K562 (cell line): ENCODE measurements at regions not wholly inside any gene's neighbourhood (a gene's known extent, or its start where the extent isn't known, plus 50 kb on each side); places are given as distances from the start of the nearest gene placed in this dataset.

ENCODE experiments used
- CREB1 ChIP-seq, 2 experiments: sonication (generic) in 1 of 2; formaldehyde crosslinking in 1 of 2; IDR thresholded peaks; 2 replicates each; pipeline versions ENCODE4 v1.6.1 to v1.8.0; 2012 to 2022; ENCODE audit warnings: inconsistent platforms in 1 of 2, mild to moderate bottlenecking in 1 of 2, missing genetic modification reagents in 1 of 2, moderate library complexity in 1 of 2
- EZH2 ChIP-seq: IDR thresholded peaks from 2 replicates; pipeline ENCODE4 v1.6.1; 2012; ENCODE audit warnings: low read depth, mild to moderate bottlenecking, inconsistent platforms, low read length, borderline replicate concordance
- GABPB1 ChIP-seq: sonication (generic); formaldehyde crosslinking; IDR thresholded peaks from 2 replicates; pipeline ENCODE4 v1.8.0; 2022; ENCODE audit warnings: mild to moderate bottlenecking, missing genetic modification reagents
- PHF8 ChIP-seq: fragments of 200-600 bp; sonication (generic); IDR thresholded peaks from 2 replicates; pipeline ENCODE4 v1.6.1; 2012; ENCODE audit warnings: mixed run types, mild to moderate bottlenecking, inconsistent platforms, low read length, moderate library complexity, borderline replicate concordance
- POLR2A ChIP-seq: fragments of 450-650 bp; conservative IDR thresholded peaks from 2 replicates; pipeline ENCODE4 v1.6.1; 2016
- SMC3 ChIP-seq: conservative IDR thresholded peaks from 2 replicates; pipeline ENCODE4 v1.6.1; 2011; ENCODE audit warnings: low read depth, low read length, improper control_type of control experiment; ENCODE audit not compliant: insufficient read depth
- YBX1 ChIP-seq: fragments of 450-650 bp; IDR thresholded peaks from 2 replicates; pipeline ENCODE4 v1.7.1; 2016; ENCODE audit warnings: mild to moderate bottlenecking
- TF ChIP-seq, protein P1 (sequence below), 3 experiments: IDR thresholded peaks in 2 of 3; conservative IDR thresholded peaks in 1 of 3; 2 replicates each; pipeline ENCODE4 v1.5.1; 2011 to 2012; ENCODE audit warnings: low read length in 3 of 3, mild to moderate bottlenecking in 3 of 3, control low read depth in 2 of 3, improper control_type of control experiment in 1 of 3, inconsistent platforms in 1 of 3, low read depth in 1 of 3, mixed read lengths in 1 of 3, moderate library complexity in 1 of 3; ENCODE audit not compliant: insufficient read depth in 2 of 3

- TF ChIP-seq EZH2: no peak
- TF ChIP-seq PHF8: no peak
- TF ChIP-seq, protein P1, sequence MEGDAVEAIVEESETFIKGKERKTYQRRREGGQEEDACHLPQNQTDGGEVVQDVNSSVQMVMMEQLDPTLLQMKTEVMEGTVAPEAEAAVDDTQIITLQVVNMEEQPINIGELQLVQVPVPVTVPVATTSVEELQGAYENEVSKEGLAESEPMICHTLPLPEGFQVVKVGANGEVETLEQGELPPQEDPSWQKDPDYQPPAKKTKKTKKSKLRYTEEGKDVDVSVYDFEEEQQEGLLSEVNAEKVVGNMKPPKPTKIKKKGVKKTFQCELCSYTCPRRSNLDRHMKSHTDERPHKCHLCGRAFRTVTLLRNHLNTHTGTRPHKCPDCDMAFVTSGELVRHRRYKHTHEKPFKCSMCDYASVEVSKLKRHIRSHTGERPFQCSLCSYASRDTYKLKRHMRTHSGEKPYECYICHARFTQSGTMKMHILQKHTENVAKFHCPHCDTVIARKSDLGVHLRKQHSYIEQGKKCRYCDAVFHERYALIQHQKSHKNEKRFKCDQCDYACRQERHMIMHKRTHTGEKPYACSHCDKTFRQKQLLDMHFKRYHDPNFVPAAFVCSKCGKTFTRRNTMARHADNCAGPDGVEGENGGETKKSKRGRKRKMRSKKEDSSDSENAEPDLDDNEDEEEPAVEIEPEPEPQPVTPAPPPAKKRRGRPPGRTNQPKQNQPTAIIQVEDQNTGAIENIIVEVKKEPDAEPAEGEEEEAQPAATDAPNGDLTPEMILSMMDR (IDR thresholded peaks at IDR 0.05 in 2 of 3, conservative IDR thresholded peaks at IDR 0.05 in 1 of 3; ENCODE audit: insufficient read depth in 2 of 3, low read depth in 1 of 3, low read length in 3 of 3): no peak
- TF ChIP-seq GABPB1 (CRISPR knock-in tag): no peak
- TF ChIP-seq SMC3: no peak
- TF ChIP-seq POLR2A: no peak
- TF ChIP-seq YBX1: no peak
- TF ChIP-seq CREB1 (IDR thresholded peaks at IDR 0.05): no peak
- no peak for TF ChIP-seq CREB1 (CRISPR knock-in tag; IDR thresholded peaks at IDR 0.05)
Observed at GRCh38 chr1:87666681-87667080, 338.0 kb downstream of the LMO4 start.
